ENCODE measurements at regions not wholly inside any gene's neighbourhood (a gene's known extent, or its start where the extent isn't known, plus 50 kb on each side); places are given as distances from the start of the nearest gene placed in this dataset.

DNA sequence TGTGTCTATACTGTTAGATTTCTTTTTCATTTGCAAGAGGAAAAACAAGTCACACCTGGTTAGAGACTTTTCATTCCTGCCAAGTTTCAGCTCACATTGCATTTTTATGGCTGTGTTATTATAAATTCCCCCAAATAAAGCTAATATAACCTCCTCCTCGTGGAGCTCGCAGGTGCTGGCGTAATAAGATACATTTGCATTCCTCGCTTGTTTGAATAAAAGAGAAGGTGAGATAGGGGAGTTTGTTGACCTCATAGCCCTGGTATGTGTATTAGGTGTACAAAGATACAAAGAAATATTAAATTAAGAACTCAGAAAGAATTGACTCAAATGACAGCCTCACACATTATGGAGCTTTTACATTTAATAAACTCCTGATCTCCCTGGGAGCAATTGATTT is 257.7 kb upstream of the SP8 start:
- TF ChIP-seq, protein P1, sequence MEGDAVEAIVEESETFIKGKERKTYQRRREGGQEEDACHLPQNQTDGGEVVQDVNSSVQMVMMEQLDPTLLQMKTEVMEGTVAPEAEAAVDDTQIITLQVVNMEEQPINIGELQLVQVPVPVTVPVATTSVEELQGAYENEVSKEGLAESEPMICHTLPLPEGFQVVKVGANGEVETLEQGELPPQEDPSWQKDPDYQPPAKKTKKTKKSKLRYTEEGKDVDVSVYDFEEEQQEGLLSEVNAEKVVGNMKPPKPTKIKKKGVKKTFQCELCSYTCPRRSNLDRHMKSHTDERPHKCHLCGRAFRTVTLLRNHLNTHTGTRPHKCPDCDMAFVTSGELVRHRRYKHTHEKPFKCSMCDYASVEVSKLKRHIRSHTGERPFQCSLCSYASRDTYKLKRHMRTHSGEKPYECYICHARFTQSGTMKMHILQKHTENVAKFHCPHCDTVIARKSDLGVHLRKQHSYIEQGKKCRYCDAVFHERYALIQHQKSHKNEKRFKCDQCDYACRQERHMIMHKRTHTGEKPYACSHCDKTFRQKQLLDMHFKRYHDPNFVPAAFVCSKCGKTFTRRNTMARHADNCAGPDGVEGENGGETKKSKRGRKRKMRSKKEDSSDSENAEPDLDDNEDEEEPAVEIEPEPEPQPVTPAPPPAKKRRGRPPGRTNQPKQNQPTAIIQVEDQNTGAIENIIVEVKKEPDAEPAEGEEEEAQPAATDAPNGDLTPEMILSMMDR (IDR thresholded peaks at IDR 0.05): no peak
- TF ChIP-seq POLR2AphosphoS5 (IDR thresholded peaks at IDR 0.05): no peak
- TF ChIP-seq POLR2A (IDR thresholded peaks at IDR 0.05): no peak
